HEK293 (cell line): ENCODE measurements at regions not wholly inside any gene's neighbourhood (a gene's known extent, or its start where the extent isn't known, plus 50 kb on each side); places are given as distances from the start of the nearest gene placed in this dataset.

Experiments
- CTCF ChIA-PET: fragments of 350-600 bp; formaldehyde crosslinking; extraction: SDS; loops from one replicate; lab custom pipeline; 2021; ENCODE audit warnings: antibody characterized with exemption; lab: Yijun Ruan, JAX
- POLR2A ChIA-PET: fragments of 300-600 bp; formaldehyde crosslinking; extraction: SDS; loops from one replicate; lab custom pipeline; 2020; ENCODE audit warnings: antibody characterized with exemption, inconsistent platforms; lab: Yijun Ruan, JAX
- H3K27ac ChIP-seq: fragments of 200-500 bp; sonication (Bioruptor generic); 2 replicates; pipeline ENCODE4 v1.5.1; 2014; ENCODE audit warnings: low read depth, low read length, control low read depth, inconsistent platforms; ENCODE audit errors: extremely low read depth
- H3K36me3 ChIP-seq, 2 experiments: fragments of 200-500 bp in 1 of 2; sonication (Bioruptor generic) in 1 of 2; 1 replicate in 1 of 2; 2 replicates in 1 of 2; pipeline ENCODE4 v1.5.1; 2014 to 2017; ENCODE audit warnings: inconsistent platforms in 2 of 2, low read length in 2 of 2; ENCODE audit not compliant: control insufficient read depth in 2 of 2, insufficient read depth in 1 of 2
- H3K4me1 ChIP-seq: fragments of 200-500 bp; sonication (Bioruptor generic); 2 replicates; pipeline ENCODE4 v1.5.1; 2014; ENCODE audit warnings: mild to moderate bottlenecking, low read length, inconsistent platforms; ENCODE audit not compliant: control insufficient read depth, insufficient read depth
- H3K4me3 ChIP-seq: 2 replicates; pipeline ENCODE4 v1.5.1; 2011; ENCODE audit warnings: low read depth, mild to moderate bottlenecking, control low read depth, low read length, moderate library complexity
- H3K9me3 ChIP-seq: fragments of 200-500 bp; sonication (Bioruptor generic); 2 replicates; pipeline ENCODE4 v1.5.1; 2014; ENCODE audit warnings: low read depth, low read length, inconsistent platforms; ENCODE audit not compliant: control insufficient read depth, insufficient read depth
- FEZF1 ChIP-seq: fragments of 450-650 bp; formaldehyde crosslinking; IDR thresholded peaks from 2 replicates; pipeline ENCODE4 v1.5.1; 2016; ENCODE audit warnings: missing biosample characterization, missing genetic modification characterization
- GLI4 ChIP-seq: fragments of 450-650 bp; formaldehyde crosslinking; IDR thresholded peaks from 2 replicates; pipeline ENCODE4 v1.5.1; 2016; ENCODE audit warnings: missing biosample characterization, missing genetic modification characterization
- HOXA7 ChIP-seq: sonication (generic); formaldehyde crosslinking; IDR thresholded peaks from 2 replicates; pipeline ENCODE4 v1.8.1; 2022; ENCODE audit warnings: missing genetic modification reagents, borderline replicate concordance
- KLF8 ChIP-seq: fragments of 450-650 bp; formaldehyde crosslinking; IDR thresholded peaks from 2 replicates; pipeline ENCODE4 v1.5.1; 2016; ENCODE audit warnings: missing biosample characterization, missing genetic modification characterization
- MYNN ChIP-seq: fragments of 450-650 bp; formaldehyde crosslinking; IDR thresholded peaks from 2 replicates; pipeline ENCODE4 v1.5.1; 2016; ENCODE audit warnings: missing biosample characterization, missing genetic modification characterization, borderline replicate concordance
- REPIN1 ChIP-seq: fragments of 450-650 bp; formaldehyde crosslinking; IDR thresholded peaks from 2 replicates; pipeline ENCODE4 v1.5.1; 2017; ENCODE audit warnings: missing biosample characterization, missing genetic modification characterization, low read depth
- ZFHX2 ChIP-seq: fragments of 450-650 bp; formaldehyde crosslinking; conservative IDR thresholded peaks from 2 replicates; pipeline ENCODE4 v1.5.1; 2016; ENCODE audit warnings: missing biosample characterization, missing genetic modification characterization
- ZNF10 ChIP-seq: fragments of 450-650 bp; formaldehyde crosslinking; IDR thresholded peaks from 2 replicates; pipeline ENCODE4 v1.5.1; 2017; ENCODE audit warnings: missing biosample characterization, missing genetic modification characterization
- ZNF138 ChIP-seq: fragments of 450-650 bp; formaldehyde crosslinking; IDR thresholded peaks from 2 replicates; pipeline ENCODE4 v1.5.1; 2016; ENCODE audit warnings: missing biosample characterization, missing genetic modification characterization, borderline replicate concordance
- ZNF16 ChIP-seq: fragments of 450-650 bp; formaldehyde crosslinking; IDR thresholded peaks from 2 replicates; pipeline ENCODE4 v1.5.1; 2016; ENCODE audit warnings: low read depth, missing biosample characterization, missing genetic modification characterization
- ZNF174 ChIP-seq: fragments of 450-650 bp; formaldehyde crosslinking; IDR thresholded peaks from 2 replicates; pipeline ENCODE4 v1.5.0; 2017; ENCODE audit warnings: missing biosample characterization, mild to moderate bottlenecking, missing genetic modification characterization
- ZNF214 ChIP-seq: fragments of 450-650 bp; formaldehyde crosslinking; IDR thresholded peaks from 2 replicates; pipeline ENCODE4 v1.5.1; 2017; ENCODE audit warnings: missing biosample characterization, mild to moderate bottlenecking, missing genetic modification characterization, borderline replicate concordance
- ZNF433 ChIP-seq: fragments of 450-650 bp; formaldehyde crosslinking; IDR thresholded peaks from 2 replicates; pipeline ENCODE4 v1.5.1; 2016; ENCODE audit warnings: missing biosample characterization, missing genetic modification characterization, low read depth
- ZNF449 ChIP-seq: fragments of 450-650 bp; formaldehyde crosslinking; IDR thresholded peaks from 2 replicates; pipeline ENCODE4 v1.5.1; 2017; ENCODE audit warnings: missing biosample characterization, mild to moderate bottlenecking, missing genetic modification characterization, moderate library complexity
- ZNF48 ChIP-seq: fragments of 450-650 bp; formaldehyde crosslinking; IDR thresholded peaks from 2 replicates; pipeline ENCODE4 v1.5.1; 2016; ENCODE audit warnings: missing biosample characterization, missing genetic modification characterization
- ZNF514 ChIP-seq: fragments of 450-650 bp; formaldehyde crosslinking; IDR thresholded peaks from 2 replicates; pipeline ENCODE4 v1.5.1; 2016; ENCODE audit warnings: missing biosample characterization, missing genetic modification characterization
- ZNF530 ChIP-seq: fragments of 450-650 bp; formaldehyde crosslinking; IDR thresholded peaks from 2 replicates; pipeline ENCODE4 v1.5.1; 2016; ENCODE audit warnings: low read depth, missing biosample characterization, missing genetic modification characterization
- ZNF701 ChIP-seq: fragments of 450-650 bp; formaldehyde crosslinking; IDR thresholded peaks from 2 replicates; pipeline ENCODE4 v1.5.1; 2016; ENCODE audit warnings: missing biosample characterization, missing genetic modification characterization
- ZNF776 ChIP-seq: fragments of 450-650 bp; formaldehyde crosslinking; IDR thresholded peaks from 2 replicates; pipeline ENCODE4 v1.5.0; 2017; ENCODE audit warnings: missing biosample characterization, missing genetic modification characterization, borderline replicate concordance
- TF ChIP-seq, protein P1 (sequence below): fragments of 450-650 bp; formaldehyde crosslinking; IDR thresholded peaks from 2 replicates; pipeline ENCODE4 v1.5.0; 2017; ENCODE audit warnings: missing biosample characterization, missing genetic modification characterization, borderline replicate concordance
- TF ChIP-seq, protein P2 (sequence below): IDR thresholded peaks from 2 replicates; pipeline ENCODE4 v1.6.1; 2011; ENCODE audit warnings: mild to moderate bottlenecking, low read depth, low read length, borderline replicate concordance

- TF ChIP-seq ZNF530 (tag by site-specific recombination) (no peak), REPIN1 (tag by site-specific recombination) (no peak), ZNF48 (tag by site-specific recombination) (no peak)
These were observed 98.6 kb upstream of the GPM6A start (continued) for GRCh38 chr4:175910700-175911099.

- no peaks in the 10 kb centered on the region; the same call in 1 of the 2 replicates for H3K4me1 ChIP-seq
- no peak overlapping the region for H3K27ac ChIP-seq
- POLR2A ChIA-PET = no interaction called here
- no peaks in the 10 kb centered on the region for H3K36me3 ChIP-seq
- TF ChIP-seq ZNF449 (tag by site-specific recombination) (no peak), ZNF776 (tag by site-specific recombination) (no peak), ZNF433 (tag by site-specific recombination) (no peak), KLF8 (tag by site-specific recombination) (no peak), HOXA7 (no peak), ZNF701 (no peak), ZNF214 (tag by site-specific recombination) (no peak), ZNF514 (tag by site-specific recombination) (no peak), ZFHX2 (tag by site-specific recombination) (no peak), FEZF1 (tag by site-specific recombination) (no peak), ZNF138 (tag by site-specific recombination) (no peak), MYNN (tag by site-specific recombination) (no peak)
- no peaks in the 10 kb centered on the region for H3K9me3 ChIP-seq
- CTCF ChIA-PET = no interaction called here
- no peak overlapping the region for H3K4me3 ChIP-seq
These were observed 104.7 kb upstream of the GPM6A start for GRCh38 chr4:175916626-175917351.

- H3K9me3 ChIP-seq = no peaks in the 10 kb centered on the region
- H3K27ac ChIP-seq = no peak overlapping the region
- ChIA-PET CTCF (no interaction called here), POLR2A (no interaction called here)
- H3K4me1 ChIP-seq = no peaks in the 10 kb centered on the region
- H3K4me3 ChIP-seq = no peak overlapping the region
- H3K36me3 ChIP-seq = no peaks in the 10 kb centered on the region
- TF ChIP-seq ZNF16 (tag by site-specific recombination) = no peak
- TF ChIP-seq, protein P1, sequence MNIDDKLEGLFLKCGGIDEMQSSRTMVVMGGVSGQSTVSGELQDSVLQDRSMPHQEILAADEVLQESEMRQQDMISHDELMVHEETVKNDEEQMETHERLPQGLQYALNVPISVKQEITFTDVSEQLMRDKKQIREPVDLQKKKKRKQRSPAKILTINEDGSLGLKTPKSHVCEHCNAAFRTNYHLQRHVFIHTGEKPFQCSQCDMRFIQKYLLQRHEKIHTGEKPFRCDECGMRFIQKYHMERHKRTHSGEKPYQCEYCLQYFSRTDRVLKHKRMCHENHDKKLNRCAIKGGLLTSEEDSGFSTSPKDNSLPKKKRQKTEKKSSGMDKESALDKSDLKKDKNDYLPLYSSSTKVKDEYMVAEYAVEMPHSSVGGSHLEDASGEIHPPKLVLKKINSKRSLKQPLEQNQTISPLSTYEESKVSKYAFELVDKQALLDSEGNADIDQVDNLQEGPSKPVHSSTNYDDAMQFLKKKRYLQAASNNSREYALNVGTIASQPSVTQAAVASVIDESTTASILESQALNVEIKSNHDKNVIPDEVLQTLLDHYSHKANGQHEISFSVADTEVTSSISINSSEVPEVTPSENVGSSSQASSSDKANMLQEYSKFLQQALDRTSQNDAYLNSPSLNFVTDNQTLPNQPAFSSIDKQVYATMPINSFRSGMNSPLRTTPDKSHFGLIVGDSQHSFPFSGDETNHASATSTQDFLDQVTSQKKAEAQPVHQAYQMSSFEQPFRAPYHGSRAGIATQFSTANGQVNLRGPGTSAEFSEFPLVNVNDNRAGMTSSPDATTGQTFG (tag by site-specific recombination) = no peak
- no peak for TF ChIP-seq ZNF10
- no peak for TF ChIP-seq ZNF174 (tag by site-specific recombination)
- TF ChIP-seq, protein P2, sequence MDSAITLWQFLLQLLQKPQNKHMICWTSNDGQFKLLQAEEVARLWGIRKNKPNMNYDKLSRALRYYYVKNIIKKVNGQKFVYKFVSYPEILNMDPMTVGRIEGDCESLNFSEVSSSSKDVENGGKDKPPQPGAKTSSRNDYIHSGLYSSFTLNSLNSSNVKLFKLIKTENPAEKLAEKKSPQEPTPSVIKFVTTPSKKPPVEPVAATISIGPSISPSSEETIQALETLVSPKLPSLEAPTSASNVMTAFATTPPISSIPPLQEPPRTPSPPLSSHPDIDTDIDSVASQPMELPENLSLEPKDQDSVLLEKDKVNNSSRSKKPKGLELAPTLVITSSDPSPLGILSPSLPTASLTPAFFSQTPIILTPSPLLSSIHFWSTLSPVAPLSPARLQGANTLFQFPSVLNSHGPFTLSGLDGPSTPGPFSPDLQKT = no peak
- TF ChIP-seq GLI4 (tag by site-specific recombination) = no peak
These were observed 115.1 kb upstream of the GPM6A start for GRCh38 chr4:175927121-175927520.
